A549 (cell line): ENCODE measurements at regions not wholly inside any gene's neighbourhood (a gene's known extent, or its start where the extent isn't known, plus 50 kb on each side); places are given as distances from the start of the nearest gene placed in this dataset.

ENCODE experiments used
- ATAC-seq, 2 experiments: fragments of 200-7000 bp in 1 of 2; fragments of >200 bp in 1 of 2; cut with Nextera tagmentation in 1 of 2; cut with Tn5 transposase in 1 of 2; 3 replicates each; pipeline versions ENCODE4 v1.8.0 to v1.9.1; 2018 to 2020; ENCODE audit warnings: mild to moderate bottlenecking in 1 of 2, moderate library complexity in 1 of 2
- CTCF ChIA-PET: fragments of 300-600 bp; sonication (Branson Sonifier 250); formaldehyde crosslinking; extraction: SDS; loops from one replicate; lab custom pipeline; 2021; ENCODE audit warnings: antibody characterized with exemption, inconsistent platforms; lab: Yijun Ruan, JAX
- POLR2A ChIA-PET: fragments of 350-600 bp; formaldehyde crosslinking; extraction: SDS; loops from one replicate; lab custom pipeline; 2021; ENCODE audit warnings: antibody characterized with exemption, inconsistent platforms; lab: Yijun Ruan, JAX
- DNase-seq, 2 experiments: peaks; one replicate each; pipeline versions ENCODE4 v3.0.0 to v3.0.0-alpha.2; 2011 to 2016; ENCODE audit warnings: low read depth in 1 of 2, low spot score in 1 of 2
- FAIRE-seq: peaks from 2 replicates; lab custom pipeline; 2011; peaks lifted over from hg19 to GRCh38; lab: Jason Lieb, UNC
- H3K27ac ChIP-seq, 2 experiments: fragments of >200 bp; sonication (Bioruptor Twin); formaldehyde crosslinking; 3 replicates each; pipeline ENCODE4 v1.5.1; 2016 to 2017
- H3K4me1 ChIP-seq: fragments of >200 bp; sonication (Bioruptor Twin); formaldehyde crosslinking; 3 replicates; pipeline ENCODE4 v1.6.1; 2016
- H3K4me2 ChIP-seq: fragments of >200 bp; sonication (Bioruptor Twin); formaldehyde crosslinking; 3 replicates; pipeline ENCODE4 v1.6.1; 2016
- H3K4me3 ChIP-seq: fragments of >200 bp; sonication (Bioruptor Twin); formaldehyde crosslinking; 3 replicates; pipeline ENCODE4 v1.5.1; 2016
- H3K9me3 ChIP-seq: fragments of >200 bp; sonication (Bioruptor Twin); formaldehyde crosslinking; 3 replicates; pipeline ENCODE4 v1.6.1; 2016
- CEBPB ChIP-seq, 2 experiments: fragments of >200 bp in 1 of 2; sonication (Bioruptor Twin) in 1 of 2; formaldehyde crosslinking in 1 of 2; IDR thresholded peaks; 2 replicates each; pipeline ENCODE4 v1.6.1; 2012 to 2016
- CHD4 ChIP-seq: fragments of 200-600 bp; sonication (generic); IDR thresholded peaks from 2 replicates; pipeline ENCODE4 v1.6.1; 2016; ENCODE audit warnings: antibody characterized with exemption, mild to moderate bottlenecking, borderline replicate concordance
- EHF ChIP-seq: fragments of 250-450 bp; sonication (Bioruptor Pico); IDR thresholded peaks from 2 replicates; pipeline ENCODE4 v1.5.0; 2020; ENCODE audit warnings: mild to moderate bottlenecking
- FOSB ChIP-seq: fragments of 250-450 bp; sonication (Bioruptor Pico); IDR thresholded peaks from 2 replicates; pipeline ENCODE4 v1.5.0; 2020; ENCODE audit warnings: mild to moderate bottlenecking, moderate library complexity
- HDAC2 ChIP-seq: fragments of 200-600 bp; sonication (generic); IDR thresholded peaks from 2 replicates; pipeline ENCODE4 v1.6.1; 2016
- HEYL ChIP-seq: fragments of 250-450 bp; sonication (Bioruptor Pico); IDR thresholded peaks from 2 replicates; pipeline ENCODE4 v1.8.0; 2021; ENCODE audit warnings: mild to moderate bottlenecking, moderate library complexity
- HOXA7 ChIP-seq: fragments of 250-450 bp; sonication (Bioruptor Pico); IDR thresholded peaks from 2 replicates; pipeline ENCODE4 v1.5.0; 2020; ENCODE audit warnings: mild to moderate bottlenecking, moderate library complexity
- JUN ChIP-seq, 2 experiments: fragments of >200 bp; sonication (Bioruptor Twin); formaldehyde crosslinking; IDR thresholded peaks; 2 replicates in 1 of 2; 3 replicates in 1 of 2; pipeline ENCODE4 v1.6.1; 2016 to 2017
- MAZ ChIP-seq: fragments of 150-350 bp; IDR thresholded peaks from 2 replicates; pipeline ENCODE4 v1.6.1; 2014; ENCODE audit warnings: antibody characterized with exemption, low read depth, low read length, borderline replicate concordance
- MYC ChIP-seq: IDR thresholded peaks from 2 replicates; pipeline ENCODE4 v1.6.1; 2012; ENCODE audit warnings: mild to moderate bottlenecking, inconsistent platforms, low read length, improper control_type of control experiment, borderline replicate concordance
- NR3C1 ChIP-seq: fragments of >200 bp; sonication (Bioruptor Twin); formaldehyde crosslinking; IDR thresholded peaks from 3 replicates; pipeline ENCODE4 v1.6.1; 2017
- RAD21 ChIP-seq, 2 experiments: fragments of >200 bp in 1 of 2; sonication (Bioruptor Twin) in 1 of 2; formaldehyde crosslinking in 1 of 2; IDR thresholded peaks in 1 of 2; conservative IDR thresholded peaks in 1 of 2; 2 replicates in 1 of 2; 3 replicates in 1 of 2; pipeline ENCODE4 v1.6.1; 2012 to 2018; ENCODE audit warnings: inconsistent platforms in 1 of 2
- RARB ChIP-seq: fragments of 250-450 bp; sonication (Bioruptor Pico); IDR thresholded peaks from 2 replicates; pipeline ENCODE4 v1.8.0; 2021; ENCODE audit warnings: mild to moderate bottlenecking, moderate library complexity
- RCOR1 ChIP-seq: fragments of 150-350 bp; IDR thresholded peaks from 2 replicates; pipeline ENCODE4 v1.6.1; 2014; ENCODE audit warnings: antibody characterized with exemption, low read length, low read depth
- RNF2 ChIP-seq: fragments of 200-600 bp; sonication (generic); IDR thresholded peaks from 2 replicates; pipeline ENCODE4 v1.6.1; 2016; ENCODE audit warnings: low read depth, mild to moderate bottlenecking, antibody characterized with exemption, moderate library complexity, borderline replicate concordance
- TFCP2L1 ChIP-seq: fragments of 250-450 bp; sonication (Bioruptor Pico); IDR thresholded peaks from 2 replicates; pipeline ENCODE4 v1.5.0; 2021; ENCODE audit warnings: mild to moderate bottlenecking
- TP53 ChIP-seq: fragments of 250-450 bp; sonication (Bioruptor Pico); IDR thresholded peaks from 2 replicates; pipeline ENCODE4 v1.5.0; 2021; ENCODE audit warnings: mild to moderate bottlenecking, moderate library complexity
- ZC3H11A ChIP-seq: fragments of 450-650 bp; IDR thresholded peaks from 2 replicates; pipeline ENCODE4 v1.6.1; 2014; ENCODE audit warnings: antibody characterized with exemption, mild to moderate bottlenecking
- ZFP36 ChIP-seq: fragments of 450-650 bp; IDR thresholded peaks from 2 replicates; pipeline ENCODE4 v1.6.1; 2014; ENCODE audit warnings: borderline replicate concordance; ENCODE audit not compliant: partially characterized antibody
- WGBS: methylation state at CpG from one replicate; pipeline ENCODE4 v1.1.6; 2017; ENCODE audit errors: missing lambda C conversion rate; 5-methylcytosine and 5-hydroxymethylcytosine counted together
- TF ChIP-seq, protein P1 (sequence below): IDR thresholded peaks from 2 replicates; pipeline ENCODE4 v1.6.1; 2012
- TF ChIP-seq, protein P2 (sequence below): fragments of >200 bp; sonication (Bioruptor Twin); formaldehyde crosslinking; IDR thresholded peaks from 3 replicates; pipeline ENCODE4 v1.5.1; 2016
- TF ChIP-seq, protein P3 (sequence below): fragments of 150-350 bp; IDR thresholded peaks from 2 replicates; pipeline ENCODE4 v1.6.1; 2014; ENCODE audit warnings: low read depth, mild to moderate bottlenecking, low read length
- TF ChIP-seq, protein P4 (sequence below): IDR thresholded peaks from 2 replicates; pipeline ENCODE4 v1.6.1; 2012

DNA sequence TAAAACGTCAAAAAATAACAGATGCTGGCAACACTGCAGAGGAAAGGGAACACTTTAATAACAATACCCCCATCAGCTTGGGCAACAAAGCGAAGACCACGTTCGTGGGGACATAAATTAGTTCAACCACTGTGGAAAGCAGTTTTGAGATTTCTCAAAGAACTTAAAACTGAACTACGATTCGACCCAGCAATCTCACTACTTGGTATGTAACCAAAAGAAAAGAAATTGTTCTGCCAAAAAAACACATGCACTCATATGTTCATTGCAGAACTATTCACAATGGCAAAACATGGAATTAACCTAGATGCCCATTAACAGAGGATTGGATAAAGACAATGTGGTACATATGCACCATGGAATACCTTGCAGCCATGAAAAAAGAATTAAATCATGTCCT, 81.2 kb upstream of the RAP1B start:
- no peak overlapping the region for H3K4me2 ChIP-seq
- POLR2A ChIA-PET = no interaction called here
- no peak overlapping the region for H3K27ac ChIP-seq
- CTCF ChIA-PET = no interaction called here
- TF ChIP-seq CEBPB (IDR thresholded peaks at IDR 0.05) (no peak), MAZ (no peak), FOSB (no peak), MYC (no peak), HDAC2 (no peak), NR3C1 (no peak), ZFP36 (no peak), CHD4 (no peak), RCOR1 (no peak)
- TF ChIP-seq, protein P1, sequence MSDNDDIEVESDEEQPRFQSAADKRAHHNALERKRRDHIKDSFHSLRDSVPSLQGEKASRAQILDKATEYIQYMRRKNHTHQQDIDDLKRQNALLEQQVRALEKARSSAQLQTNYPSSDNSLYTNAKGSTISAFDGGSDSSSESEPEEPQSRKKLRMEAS = no peak
- TF ChIP-seq, all 56 proteins: peak for 0
- peaks cover 21% of the 10 kb centered on the region for H3K4me1 ChIP-seq
- no peak for FAIRE-seq
- no peak for ATAC-seq
- DNase-seq = no peak
- H3K4me3 ChIP-seq = no peak overlapping the region
- 55% methylated on average over 6 of the region's 6 CpGs for WGBS
- H3K9me3 ChIP-seq = no peaks in the 10 kb centered on the region

DNA sequence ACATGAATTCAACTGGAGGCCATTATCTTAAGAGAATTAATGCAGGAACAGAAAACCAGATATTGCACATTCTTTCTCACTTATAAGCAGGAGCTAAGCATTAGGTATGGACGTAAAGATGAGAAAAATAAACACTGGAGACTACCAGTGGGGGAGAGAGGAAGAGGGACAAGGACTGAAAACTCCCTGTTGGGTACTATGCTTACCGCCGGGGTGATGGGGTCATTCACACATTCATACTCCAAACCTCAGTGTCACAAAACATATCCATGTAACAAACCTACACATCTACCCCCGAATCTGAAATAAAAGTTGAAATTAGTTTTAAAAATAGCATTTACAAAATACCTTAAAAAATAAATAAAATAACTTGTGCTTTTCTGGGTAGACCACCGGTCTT, 80.8 kb upstream of the RAP1B start:
- ChIA-PET POLR2A (no interaction called here), CTCF (no interaction called here)
- TF ChIP-seq EHF (CRISPR knock-in tag) (no peak), RNF2 (no peak), MYC (no peak), JUN (IDR thresholded peaks at IDR 0.05) (no peak), HDAC2 (no peak), CHD4 (no peak), TP53 (CRISPR knock-in tag) (no peak), TFCP2L1 (CRISPR knock-in tag) (no peak), HEYL (CRISPR knock-in tag) (no peak), RCOR1 (no peak), HOXA7 (CRISPR knock-in tag) (no peak), ZC3H11A (no peak), RAD21 (conservative IDR thresholded peaks at IDR 0.05 in 1 of 2, IDR thresholded peaks at IDR 0.05 in 1 of 2) (no peak), RARB (CRISPR knock-in tag) (no peak)
- TF ChIP-seq, protein P2, sequence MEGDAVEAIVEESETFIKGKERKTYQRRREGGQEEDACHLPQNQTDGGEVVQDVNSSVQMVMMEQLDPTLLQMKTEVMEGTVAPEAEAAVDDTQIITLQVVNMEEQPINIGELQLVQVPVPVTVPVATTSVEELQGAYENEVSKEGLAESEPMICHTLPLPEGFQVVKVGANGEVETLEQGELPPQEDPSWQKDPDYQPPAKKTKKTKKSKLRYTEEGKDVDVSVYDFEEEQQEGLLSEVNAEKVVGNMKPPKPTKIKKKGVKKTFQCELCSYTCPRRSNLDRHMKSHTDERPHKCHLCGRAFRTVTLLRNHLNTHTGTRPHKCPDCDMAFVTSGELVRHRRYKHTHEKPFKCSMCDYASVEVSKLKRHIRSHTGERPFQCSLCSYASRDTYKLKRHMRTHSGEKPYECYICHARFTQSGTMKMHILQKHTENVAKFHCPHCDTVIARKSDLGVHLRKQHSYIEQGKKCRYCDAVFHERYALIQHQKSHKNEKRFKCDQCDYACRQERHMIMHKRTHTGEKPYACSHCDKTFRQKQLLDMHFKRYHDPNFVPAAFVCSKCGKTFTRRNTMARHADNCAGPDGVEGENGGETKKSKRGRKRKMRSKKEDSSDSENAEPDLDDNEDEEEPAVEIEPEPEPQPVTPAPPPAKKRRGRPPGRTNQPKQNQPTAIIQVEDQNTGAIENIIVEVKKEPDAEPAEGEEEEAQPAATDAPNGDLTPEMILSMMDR = no peak
- TF ChIP-seq, protein P3, sequence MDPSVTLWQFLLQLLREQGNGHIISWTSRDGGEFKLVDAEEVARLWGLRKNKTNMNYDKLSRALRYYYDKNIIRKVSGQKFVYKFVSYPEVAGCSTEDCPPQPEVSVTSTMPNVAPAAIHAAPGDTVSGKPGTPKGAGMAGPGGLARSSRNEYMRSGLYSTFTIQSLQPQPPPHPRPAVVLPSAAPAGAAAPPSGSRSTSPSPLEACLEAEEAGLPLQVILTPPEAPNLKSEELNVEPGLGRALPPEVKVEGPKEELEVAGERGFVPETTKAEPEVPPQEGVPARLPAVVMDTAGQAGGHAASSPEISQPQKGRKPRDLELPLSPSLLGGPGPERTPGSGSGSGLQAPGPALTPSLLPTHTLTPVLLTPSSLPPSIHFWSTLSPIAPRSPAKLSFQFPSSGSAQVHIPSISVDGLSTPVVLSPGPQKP = no peak
- TF ChIP-seq, protein P4, sequence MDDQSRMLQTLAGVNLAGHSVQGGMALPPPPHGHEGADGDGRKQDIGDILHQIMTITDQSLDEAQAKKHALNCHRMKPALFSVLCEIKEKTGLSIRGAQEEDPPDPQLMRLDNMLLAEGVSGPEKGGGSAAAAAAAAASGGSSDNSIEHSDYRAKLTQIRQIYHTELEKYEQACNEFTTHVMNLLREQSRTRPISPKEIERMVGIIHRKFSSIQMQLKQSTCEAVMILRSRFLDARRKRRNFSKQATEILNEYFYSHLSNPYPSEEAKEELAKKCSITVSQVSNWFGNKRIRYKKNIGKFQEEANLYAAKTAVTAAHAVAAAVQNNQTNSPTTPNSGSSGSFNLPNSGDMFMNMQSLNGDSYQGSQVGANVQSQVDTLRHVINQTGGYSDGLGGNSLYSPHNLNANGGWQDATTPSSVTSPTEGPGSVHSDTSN = no peak
- TF ChIP-seq, protein P1 = no peak
- WGBS = 71% methylated on average over 5 of the region's 5 CpGs
- Histone ChIP-seq H3K4me3 (no peak overlapping the region), H3K4me2 (no peak overlapping the region), H3K4me1 (peaks cover 21% of the 10 kb centered on the region), H3K27ac (no peak overlapping the region), H3K9me3 (no peaks in the 10 kb centered on the region)
- FAIRE-seq (no peak), DNase-seq (no peak), ATAC-seq (no peak)
